GM12873 (cell line): ENCODE measurements at regions not wholly inside any gene's neighbourhood (a gene's known extent, or its start where the extent isn't known, plus 50 kb on each side); places are given as distances from the start of the nearest gene placed in this dataset.

Source experiments
- CTCF ChIP-seq: IDR thresholded peaks from 2 replicates; pipeline ENCODE4 v1.5.1; 2012; ENCODE audit warnings: low read depth, mild to moderate bottlenecking, moderate library complexity, low read length, control low read depth; ENCODE audit not compliant: insufficient read depth; ENCODE audit errors: missing control alignments

- TF ChIP-seq CTCF: no peak
Observed at GRCh38 chr3:168864107-168865021, 768.6 kb upstream of the GOLIM4 start.

GRCh38 chr3:168863561-168863960, 767.8 kb upstream of the GOLIM4 start:
- TF ChIP-seq CTCF: no peak

GRCh38 chr3:168862466-168862865, 766.7 kb upstream of the GOLIM4 start:
- no peak for TF ChIP-seq CTCF

GRCh38 chr3:168860592-168860991, 764.9 kb upstream of the GOLIM4 start:
- TF ChIP-seq CTCF: no peak

GRCh38 chr3:168860028-168860427, 764.3 kb upstream of the GOLIM4 start:
- no peak for TF ChIP-seq CTCF

- no peak for TF ChIP-seq CTCF
Observed at GRCh38 chr3:168859574-168859973, 763.9 kb upstream of the GOLIM4 start.

GRCh38 chr3:168859143-168859542, 763.4 kb upstream of the GOLIM4 start:
- no peak for TF ChIP-seq CTCF
